HFFc6 (cell line): ENCODE measurements at regions not wholly inside any gene's neighbourhood (a gene's known extent, or its start where the extent isn't known, plus 50 kb on each side); places are given as distances from the start of the nearest gene placed in this dataset.

ENCODE experiments used
- DNase-seq: peaks from one replicate; pipeline ENCODE4 v3.0.0-alpha.2; 2018
- H3K27ac Mint-ChIP-seq: 2 replicates; pipeline ENCODE4 v1.8.0; 2020; ENCODE audit warnings: mild to moderate bottlenecking, mixed read lengths
- H3K27me3 Mint-ChIP-seq: 2 replicates; pipeline ENCODE4 v1.8.0; 2021; ENCODE audit warnings: mild to moderate bottlenecking, moderate library complexity, mixed read lengths; ENCODE audit not compliant: insufficient read depth
- H3K36me3 Mint-ChIP-seq: 2 replicates; pipeline ENCODE4 v1.8.0; 2021; ENCODE audit warnings: low read depth, mixed read lengths
- H3K4me1 Mint-ChIP-seq: 2 replicates; pipeline ENCODE4 v1.8.0; 2020; ENCODE audit warnings: low read depth, mixed read lengths
- H3K4me3 Mint-ChIP-seq: 2 replicates; pipeline ENCODE4 v1.8.0; 2020; ENCODE audit warnings: mild to moderate bottlenecking, moderate library complexity, mixed read lengths
- H3K9me3 Mint-ChIP-seq: 2 replicates; pipeline ENCODE4 v1.8.0; 2020; ENCODE audit warnings: mild to moderate bottlenecking, mixed read lengths
- TF ChIP-seq, protein P1 (sequence below): fragments of 200-600 bp; sonication (generic); IDR thresholded peaks from 2 replicates; pipeline ENCODE4 v1.5.0; 2021; ENCODE audit warnings: antibody characterized with exemption, mild to moderate bottlenecking

DNA sequence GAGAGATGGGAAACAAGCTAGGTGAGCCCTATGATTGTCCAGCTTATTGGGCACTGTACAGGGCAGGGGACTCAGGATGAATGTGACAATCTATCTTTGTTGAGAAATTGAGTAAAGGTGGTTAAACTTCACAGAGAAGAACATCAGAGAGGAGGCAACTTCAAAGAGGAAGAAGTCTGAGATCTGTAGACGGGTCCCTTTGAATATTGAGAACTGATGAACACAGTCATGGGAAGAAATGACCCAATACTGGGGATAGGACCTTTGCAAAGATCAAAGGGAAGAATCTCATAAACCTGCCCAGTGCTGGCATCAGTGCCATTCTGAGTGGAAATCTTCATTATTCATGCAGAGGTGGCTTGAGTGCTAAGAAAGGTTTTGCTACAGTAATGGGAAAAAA lies 569.7 kb upstream of the KCNMB2 start:
- H3K27me3 Mint-ChIP-seq: no peaks in the 10 kb centered on the region; the same call in 1 of the 2 replicates

DNA sequence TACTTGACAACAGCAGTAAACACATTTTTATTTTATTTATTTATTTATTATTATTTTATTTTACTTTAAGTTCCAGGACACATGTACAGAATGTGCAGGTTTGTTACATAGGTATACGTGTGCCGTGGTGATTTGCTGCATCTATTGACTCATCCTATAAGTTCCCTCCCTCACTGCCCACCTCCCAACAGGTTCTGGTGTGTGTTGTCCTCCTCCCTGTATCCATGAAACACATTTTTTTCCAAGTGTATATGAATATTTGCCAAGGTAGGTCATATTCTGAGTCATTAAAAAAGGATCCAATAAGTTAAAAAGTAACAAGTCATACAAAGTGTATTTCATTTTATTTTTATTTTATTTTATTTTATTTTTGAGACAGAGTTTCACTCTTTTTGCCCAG lies 567.3 kb upstream of the KCNMB2 start:
- H3K27me3 Mint-ChIP-seq: no peaks in the 10 kb centered on the region; the same call in 1 of the 2 replicates
- DNase-seq: peak; percentile 24
- H3K9me3 Mint-ChIP-seq: no peaks in the 10 kb centered on the region
- H3K4me3 Mint-ChIP-seq: no peak overlapping the region
- no peak overlapping the region for H3K27ac Mint-ChIP-seq
- TF ChIP-seq, protein P1, sequence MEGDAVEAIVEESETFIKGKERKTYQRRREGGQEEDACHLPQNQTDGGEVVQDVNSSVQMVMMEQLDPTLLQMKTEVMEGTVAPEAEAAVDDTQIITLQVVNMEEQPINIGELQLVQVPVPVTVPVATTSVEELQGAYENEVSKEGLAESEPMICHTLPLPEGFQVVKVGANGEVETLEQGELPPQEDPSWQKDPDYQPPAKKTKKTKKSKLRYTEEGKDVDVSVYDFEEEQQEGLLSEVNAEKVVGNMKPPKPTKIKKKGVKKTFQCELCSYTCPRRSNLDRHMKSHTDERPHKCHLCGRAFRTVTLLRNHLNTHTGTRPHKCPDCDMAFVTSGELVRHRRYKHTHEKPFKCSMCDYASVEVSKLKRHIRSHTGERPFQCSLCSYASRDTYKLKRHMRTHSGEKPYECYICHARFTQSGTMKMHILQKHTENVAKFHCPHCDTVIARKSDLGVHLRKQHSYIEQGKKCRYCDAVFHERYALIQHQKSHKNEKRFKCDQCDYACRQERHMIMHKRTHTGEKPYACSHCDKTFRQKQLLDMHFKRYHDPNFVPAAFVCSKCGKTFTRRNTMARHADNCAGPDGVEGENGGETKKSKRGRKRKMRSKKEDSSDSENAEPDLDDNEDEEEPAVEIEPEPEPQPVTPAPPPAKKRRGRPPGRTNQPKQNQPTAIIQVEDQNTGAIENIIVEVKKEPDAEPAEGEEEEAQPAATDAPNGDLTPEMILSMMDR: no peak
- no peaks in the 10 kb centered on the region; the same call in 1 of the 2 replicates for H3K36me3 Mint-ChIP-seq
- peaks cover 40% of the 10 kb centered on the region for H3K4me1 Mint-ChIP-seq

More for the DNA sequence above, 569.7 kb upstream of the KCNMB2 start:
- Mint-ChIP-seq H3K27ac (no peak overlapping the region), H3K36me3 (no peaks in the 10 kb centered on the region; the same call in 1 of the 2 replicates), H3K9me3 (no peaks in the 10 kb centered on the region), H3K4me3 (no peak overlapping the region), H3K4me1 (peaks cover 27% of the 10 kb centered on the region)
- DNase-seq: no peak
- TF ChIP-seq, protein P1: no peak

- Mint-ChIP-seq H3K9me3 (no peaks in the 10 kb centered on the region), H3K27ac (peak overlapping the region; percentile 57), H3K4me3 (no peak overlapping the region; the same call in 1 of the 2 replicates), H3K27me3 (no peaks in the 10 kb centered on the region), H3K36me3 (no peaks in the 10 kb centered on the region; the same call in 1 of the 2 replicates), H3K4me1 (peaks cover 59% of the 10 kb centered on the region)
- DNase-seq: peak; percentile 20
- TF ChIP-seq, protein P1: no peak
These were observed 562.9 kb upstream of the KCNMB2 start for GRCh38 chr3:177973241-177973840.

DNA sequence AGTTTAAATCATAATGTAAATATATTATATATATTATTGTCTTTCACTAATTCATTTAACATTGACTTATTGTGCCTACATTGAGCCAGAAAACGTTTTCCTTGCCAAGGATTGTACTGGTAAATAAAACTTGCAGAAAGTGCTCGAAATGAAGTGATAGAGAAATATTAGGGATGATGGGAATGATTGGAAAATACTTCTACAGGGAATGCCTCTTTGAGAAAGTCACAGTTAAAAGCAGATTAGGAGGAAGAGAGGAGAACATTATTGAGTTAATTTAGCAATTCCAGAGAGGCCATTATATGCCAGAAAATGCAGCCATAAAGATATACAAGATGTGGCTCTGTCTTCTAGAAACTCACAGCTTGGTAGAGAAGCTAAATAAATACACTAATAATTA lies 560.0 kb upstream of the KCNMB2 start:
- TF ChIP-seq, protein P1: no peak
- H3K27ac Mint-ChIP-seq: no peak overlapping the region
- H3K4me3 Mint-ChIP-seq: no peak overlapping the region
- H3K36me3 Mint-ChIP-seq: no peaks in the 10 kb centered on the region
- H3K9me3 Mint-ChIP-seq: no peaks in the 10 kb centered on the region
- peaks cover 64% of the 10 kb centered on the region for H3K4me1 Mint-ChIP-seq
- no peak for DNase-seq
- H3K27me3 Mint-ChIP-seq: no peaks in the 10 kb centered on the region

- no peaks in the 10 kb centered on the region for H3K27me3 Mint-ChIP-seq
- no peaks in the 10 kb centered on the region for H3K36me3 Mint-ChIP-seq
- peak overlapping the region; percentile 90 for H3K27ac Mint-ChIP-seq
- H3K4me1 Mint-ChIP-seq: peaks cover 70% of the 10 kb centered on the region
- no peak overlapping the region for H3K4me3 Mint-ChIP-seq
- no peak for DNase-seq
- no peaks in the 10 kb centered on the region for H3K9me3 Mint-ChIP-seq
- TF ChIP-seq, protein P1: no peak
These were observed 559.4 kb upstream of the KCNMB2 start for GRCh38 chr3:177976866-177977265.
